ENCODE measurements at regions not wholly inside any gene's neighbourhood (a gene's known extent, or its start where the extent isn't known, plus 50 kb on each side); places are given as distances from the start of the nearest gene placed in this dataset.
"Not testable (repeated sequence)": the region's sequence is repeated elsewhere in the genome, so short reads cannot be mapped to it uniquely, and the experiment has no call there.

DNA sequence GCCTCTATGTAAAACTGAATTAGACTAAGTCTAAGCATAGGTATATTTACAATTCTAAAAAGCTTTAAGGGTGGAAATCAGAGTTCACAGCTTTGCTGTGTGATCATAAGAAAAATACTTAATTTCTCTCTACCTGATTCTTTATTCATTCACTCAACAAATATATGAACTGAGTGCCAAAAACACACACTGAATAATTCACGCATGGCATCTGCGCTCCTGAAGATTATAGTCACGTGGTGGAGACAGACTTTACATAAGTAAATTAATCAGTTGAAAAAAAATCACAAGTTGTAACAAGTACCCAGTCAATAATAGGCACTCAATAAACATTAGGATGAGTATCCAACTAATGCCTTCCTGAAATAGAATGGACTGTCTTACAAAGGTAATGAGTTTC lies 351.6 kb downstream of the METTL4 start:
- no peak for DNase-seq (ENCODE audit: low read depth in 3 of 3)

DNA sequence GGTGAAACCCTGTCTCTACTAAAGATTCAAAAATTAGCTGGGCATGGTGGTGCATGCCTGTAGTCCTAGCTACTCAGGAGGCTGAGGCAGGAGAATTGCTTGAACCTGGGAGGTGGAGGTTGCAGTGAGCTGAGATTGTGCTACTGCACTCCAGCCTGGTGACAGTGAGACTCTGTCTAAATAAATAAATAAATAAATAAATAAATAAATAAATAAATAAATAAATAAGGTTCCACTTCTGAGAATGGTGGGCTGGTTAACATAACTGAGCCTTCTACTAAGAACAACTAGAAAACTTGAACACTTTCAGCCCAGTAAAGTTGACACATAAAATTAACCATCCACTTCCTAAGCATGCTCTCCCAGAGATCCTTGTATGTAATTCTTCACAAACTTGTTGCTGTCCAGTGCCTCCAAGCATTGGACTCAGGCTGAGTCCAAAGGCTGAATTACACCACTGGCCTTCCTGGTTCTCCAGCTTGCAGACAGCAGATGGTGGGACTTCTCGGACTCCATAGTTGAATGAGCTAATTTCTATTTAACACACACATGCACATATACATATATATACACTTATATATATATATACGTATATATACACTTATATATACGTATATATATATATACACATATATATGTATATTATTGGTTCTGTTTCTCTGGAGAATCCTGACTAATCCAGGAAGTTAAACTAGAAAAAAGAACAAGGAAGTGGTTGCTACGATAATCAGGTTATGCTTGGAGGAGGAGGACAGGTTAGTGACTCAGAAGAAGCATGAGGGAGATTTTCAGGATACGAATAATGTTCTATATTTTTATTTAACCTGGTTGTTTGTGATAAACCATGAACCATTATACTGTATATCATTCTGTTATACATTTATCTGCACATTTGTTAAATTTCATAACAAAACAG lies 348.8 kb downstream of the METTL4 start:
- no peak for DNase-seq (ENCODE audit: low read depth in 3 of 3)

DNA sequence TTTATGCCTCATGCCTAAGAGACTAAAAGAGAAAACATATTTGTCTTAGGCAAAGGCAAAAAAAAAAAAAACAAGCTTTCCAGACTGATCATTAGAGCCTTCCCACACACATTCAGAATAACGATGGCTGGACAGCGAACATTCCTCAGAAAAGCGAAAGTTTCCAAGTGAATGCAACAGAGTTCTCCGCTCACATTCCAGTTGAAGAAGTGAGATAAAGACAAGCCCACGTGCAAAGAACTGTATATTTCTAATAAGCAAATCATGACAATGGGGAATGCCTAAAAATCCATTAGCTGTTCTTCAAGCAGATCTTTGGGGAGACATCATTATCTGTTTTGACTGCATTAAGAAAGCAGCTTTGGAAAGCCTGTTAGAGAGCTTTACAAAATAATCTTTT lies 347.9 kb downstream of the METTL4 start:
- no peak for DNase-seq (ENCODE audit: low read depth in 3 of 3)

DNA sequence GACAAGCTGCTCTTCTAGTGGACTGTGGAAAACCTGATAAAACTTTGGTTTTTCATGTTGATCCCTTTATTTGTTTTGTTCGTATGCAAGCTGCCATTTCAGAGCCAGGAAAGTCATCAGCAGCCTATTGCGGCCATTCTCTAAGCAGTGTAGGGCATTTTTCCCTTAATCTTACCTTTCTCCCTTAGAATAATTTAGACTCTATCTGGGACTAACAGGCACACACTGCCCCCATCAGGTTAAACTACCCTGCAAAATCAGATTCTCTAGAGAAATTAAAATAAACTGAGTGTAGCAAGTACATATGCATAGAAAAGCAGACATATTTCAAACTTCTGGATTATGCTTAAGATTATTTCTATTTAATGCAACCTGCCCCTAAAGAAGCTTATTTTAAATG lies 347.5 kb downstream of the METTL4 start:
- DNase-seq (ENCODE audit: low read depth in 3 of 3), result no peak

DNA sequence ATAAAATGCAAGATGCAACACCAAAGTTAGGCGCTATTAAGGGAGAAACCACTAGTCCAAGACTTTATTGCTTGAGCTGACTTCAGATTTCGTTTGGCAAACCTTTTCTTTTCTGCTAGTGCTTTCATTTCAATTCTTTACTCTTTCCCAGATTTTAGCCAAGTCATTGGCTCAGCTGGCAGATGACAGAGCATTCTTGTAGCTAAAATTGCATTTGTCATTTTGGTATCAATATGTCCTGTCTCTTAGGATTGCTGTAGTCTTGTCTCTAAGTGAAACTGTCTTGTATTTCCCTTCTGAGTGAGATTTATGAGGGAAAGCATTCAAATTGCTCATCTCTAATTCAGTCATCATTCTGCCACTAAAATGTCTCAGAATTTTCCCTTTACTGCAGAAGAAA lies 335.1 kb downstream of the METTL4 start:
- no peak for DNase-seq (ENCODE audit: low read depth in 3 of 3)

DNA sequence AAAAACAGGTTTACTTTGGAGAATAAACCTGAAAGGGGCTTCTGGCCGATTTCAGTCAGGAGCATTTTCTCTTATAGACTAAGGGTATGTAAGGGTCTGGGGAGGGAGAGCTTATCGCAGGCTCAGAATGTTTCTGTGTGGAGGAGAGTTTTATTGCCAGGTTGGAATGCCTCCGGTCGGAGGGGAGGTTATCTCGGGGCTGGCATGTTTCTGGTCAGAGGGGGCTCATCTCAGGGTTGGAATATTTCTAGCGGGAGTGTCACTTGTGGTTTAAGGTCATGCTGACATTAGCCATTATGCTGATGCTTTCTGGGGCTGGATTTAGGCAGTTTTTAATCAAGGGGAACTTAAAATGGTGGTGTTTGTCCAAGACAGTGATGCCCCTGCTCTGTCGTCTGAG lies 333.6 kb downstream of the METTL4 start:
- DNase-seq (ENCODE audit: low read depth in 3 of 3), result no peak

DNA sequence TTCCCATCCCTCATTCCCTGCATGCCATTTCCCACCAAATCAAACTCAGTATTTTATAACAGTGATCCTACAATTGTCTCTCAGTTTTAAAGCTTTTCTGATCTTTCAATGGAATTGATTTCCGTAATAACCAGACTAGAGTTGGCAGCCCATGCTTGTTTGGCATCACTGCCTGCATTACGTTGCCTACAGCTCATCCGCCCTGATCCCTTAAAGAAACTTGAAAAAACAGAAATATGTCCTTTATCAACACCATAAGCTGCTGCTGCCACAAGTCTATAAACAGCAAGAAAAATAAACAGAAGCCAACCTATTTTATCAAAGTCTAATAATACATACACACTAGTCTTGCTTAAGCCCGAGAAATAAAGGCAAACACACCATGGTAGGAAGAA lies 331.0 kb downstream of the METTL4 start:
- DNase-seq (ENCODE audit: low read depth in 3 of 3), result no peak

DNA sequence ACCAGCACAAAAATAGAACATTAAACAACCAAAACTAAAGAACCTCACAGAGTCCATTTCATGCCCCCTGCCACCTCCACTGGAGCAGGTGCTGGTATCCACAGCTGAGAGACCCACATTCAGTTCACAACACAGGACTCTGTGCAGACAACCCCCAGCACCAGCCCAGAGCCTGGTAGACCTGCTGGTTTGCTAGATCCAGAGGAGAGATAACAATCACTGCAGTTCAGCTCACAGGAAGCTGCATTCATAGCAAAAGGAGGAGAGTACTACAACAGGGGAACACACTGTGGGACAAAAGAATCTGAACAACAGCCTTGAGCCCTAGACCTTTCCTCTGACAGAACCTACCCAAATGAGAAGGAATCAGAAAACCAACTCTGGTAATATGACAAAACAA lies 326.7 kb downstream of the METTL4 start:
- no peak for DNase-seq (ENCODE audit: low read depth in 3 of 3)

DNA sequence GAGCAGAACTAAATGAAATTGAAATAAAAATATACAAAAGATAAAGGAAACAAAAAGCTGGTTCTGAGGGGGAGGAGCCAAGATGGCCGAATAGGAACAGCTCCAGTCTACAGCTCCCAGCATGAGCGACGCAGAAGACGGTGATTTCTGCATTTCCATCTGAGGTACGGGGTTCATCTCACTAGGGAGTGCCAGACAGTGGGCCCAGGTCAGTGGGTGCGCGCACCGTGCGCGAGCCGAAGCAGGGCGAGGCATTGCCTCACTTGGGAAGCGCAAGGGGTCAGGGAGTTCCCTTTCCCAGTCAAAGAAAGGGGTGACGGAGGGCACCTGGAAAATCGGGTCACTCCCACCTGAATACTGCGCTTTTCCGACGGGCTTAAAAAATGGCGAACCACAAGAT lies 324.2 kb downstream of the METTL4 start:
- DNase-seq (ENCODE audit: low read depth in 3 of 3), result not testable (repeated sequence)

DNA sequence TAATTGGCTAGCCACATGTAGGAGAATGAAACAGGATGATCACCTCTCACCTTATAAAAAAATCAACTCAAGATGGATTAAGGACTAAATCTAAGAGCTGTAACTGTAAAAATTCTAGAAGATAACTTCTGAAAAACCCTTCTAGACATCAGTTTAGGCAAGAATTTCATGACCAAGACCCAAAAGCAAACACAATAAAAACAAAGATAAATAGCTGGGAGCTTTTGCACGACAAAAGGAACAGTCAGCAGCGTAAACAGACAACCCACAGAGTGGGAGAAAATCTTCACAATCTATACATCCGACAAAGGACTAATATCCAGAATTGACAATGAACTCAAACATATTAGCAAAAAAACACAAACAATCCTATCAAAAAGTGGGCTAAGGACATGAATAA lies 316.3 kb downstream of the METTL4 start:
- no peak for DNase-seq (ENCODE audit: low read depth in 3 of 3)

DNA sequence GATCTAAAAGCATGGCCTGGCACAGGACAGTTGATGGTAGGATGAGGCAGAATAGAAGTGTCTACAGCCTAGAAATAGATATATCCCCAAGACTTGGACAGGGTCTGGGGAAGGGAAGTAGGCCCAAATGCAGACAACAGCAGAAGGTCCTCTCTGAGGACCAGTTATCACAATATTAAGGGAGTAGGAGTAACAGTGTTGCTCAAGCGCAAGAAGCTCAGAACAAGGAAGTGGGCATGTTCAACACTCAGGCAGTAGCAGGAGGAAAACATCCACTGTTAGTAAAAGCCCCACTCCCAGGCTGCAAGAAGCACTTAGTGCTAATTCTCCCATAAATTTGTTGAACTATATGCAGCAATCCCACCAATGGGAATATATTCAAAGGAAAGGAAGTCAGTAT lies 314.7 kb downstream of the METTL4 start:
- no peak for DNase-seq (ENCODE audit: low read depth in 3 of 3)

DNA sequence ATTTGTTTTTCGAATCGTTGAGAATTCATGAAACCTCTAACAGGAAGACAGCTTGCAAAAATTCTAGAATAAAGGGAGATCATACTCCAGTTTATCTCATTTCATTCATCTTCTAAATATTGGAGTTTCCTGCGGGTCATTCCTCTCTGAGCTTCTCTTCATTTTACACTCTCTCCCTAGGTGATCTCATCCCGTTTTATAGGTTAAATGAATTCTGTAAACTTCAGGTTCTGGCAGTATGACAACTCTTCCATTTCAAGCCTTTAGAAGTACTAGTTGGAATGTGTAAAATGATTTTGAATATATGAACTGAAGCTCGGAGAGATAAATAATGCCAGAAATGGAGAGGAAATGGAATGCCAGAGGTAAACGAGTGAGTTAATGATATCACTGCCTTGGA lies 312.4 kb downstream of the METTL4 start:
- no peak for DNase-seq (ENCODE audit: low read depth in 3 of 3)

DNA sequence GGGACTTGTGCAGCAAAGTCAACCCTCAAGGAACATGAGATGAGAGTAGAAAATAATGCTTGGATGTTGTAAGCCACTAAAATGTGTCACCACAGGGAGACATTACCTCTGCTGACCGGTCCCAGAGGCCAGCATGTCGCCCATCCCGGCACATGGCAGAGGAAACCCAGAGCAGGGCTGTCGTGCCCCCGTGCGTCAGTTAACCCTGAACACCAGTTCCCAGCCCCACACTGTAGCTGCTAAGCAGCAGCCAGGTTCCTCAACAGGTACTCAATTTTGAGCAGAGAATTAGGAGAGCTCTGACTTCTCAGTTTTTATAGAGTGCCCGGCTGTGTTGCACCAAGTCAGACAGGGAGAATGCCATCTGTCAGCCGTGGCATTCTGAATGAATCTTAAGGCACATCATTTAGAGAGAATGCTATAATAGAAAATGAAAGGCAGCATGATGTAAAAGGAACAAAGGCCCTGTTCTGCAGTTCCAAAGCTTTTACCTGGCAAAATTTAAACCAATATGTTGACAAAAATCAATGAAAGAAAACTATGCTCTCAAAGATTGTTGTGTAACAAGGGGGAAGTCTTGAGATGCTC lies 307.9 kb downstream of the METTL4 start:
- DNase-seq (ENCODE audit: low read depth in 3 of 3), result no peak

DNA sequence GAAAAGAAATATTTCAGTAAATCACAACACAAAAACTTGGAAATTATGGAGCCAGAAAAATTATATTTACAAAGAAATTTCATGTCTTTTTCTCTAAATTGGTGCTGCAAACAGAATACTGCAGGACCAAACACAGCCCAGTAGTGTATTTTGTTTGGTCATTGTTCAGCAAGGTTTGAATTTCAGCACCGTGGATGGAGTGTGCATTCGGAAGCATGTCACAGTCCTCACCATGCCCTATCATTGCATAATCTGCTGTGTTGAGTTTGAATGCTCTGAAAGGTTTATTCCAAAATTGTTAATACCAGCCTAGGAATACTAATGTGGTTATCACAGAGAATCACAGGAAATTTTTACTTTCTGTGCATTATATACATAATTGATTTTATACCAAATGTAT lies 296.7 kb downstream of the METTL4 start:
- DNase-seq (ENCODE audit: low read depth in 3 of 3), result no peak

DNA sequence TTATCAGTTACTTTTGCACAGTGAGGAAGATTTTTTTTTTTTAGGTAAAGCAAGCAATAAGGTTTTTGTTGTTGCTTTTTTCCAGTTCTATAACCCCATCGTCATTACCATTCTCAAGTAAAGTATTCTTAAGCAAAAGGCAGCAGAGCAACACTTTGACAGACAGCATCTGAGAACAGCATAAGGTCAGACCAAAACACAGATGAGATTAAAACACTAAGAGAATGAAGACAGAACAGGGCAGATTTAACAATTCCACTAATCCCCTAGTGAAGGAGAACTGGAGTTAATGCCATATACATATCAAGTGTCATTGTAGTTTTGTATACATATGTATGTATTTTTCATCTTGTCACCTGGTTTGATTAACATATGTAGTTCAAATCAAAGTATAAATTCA lies 290.2 kb downstream of the METTL4 start:
- DNase-seq (ENCODE audit: low read depth in 3 of 3), result no peak

DNA sequence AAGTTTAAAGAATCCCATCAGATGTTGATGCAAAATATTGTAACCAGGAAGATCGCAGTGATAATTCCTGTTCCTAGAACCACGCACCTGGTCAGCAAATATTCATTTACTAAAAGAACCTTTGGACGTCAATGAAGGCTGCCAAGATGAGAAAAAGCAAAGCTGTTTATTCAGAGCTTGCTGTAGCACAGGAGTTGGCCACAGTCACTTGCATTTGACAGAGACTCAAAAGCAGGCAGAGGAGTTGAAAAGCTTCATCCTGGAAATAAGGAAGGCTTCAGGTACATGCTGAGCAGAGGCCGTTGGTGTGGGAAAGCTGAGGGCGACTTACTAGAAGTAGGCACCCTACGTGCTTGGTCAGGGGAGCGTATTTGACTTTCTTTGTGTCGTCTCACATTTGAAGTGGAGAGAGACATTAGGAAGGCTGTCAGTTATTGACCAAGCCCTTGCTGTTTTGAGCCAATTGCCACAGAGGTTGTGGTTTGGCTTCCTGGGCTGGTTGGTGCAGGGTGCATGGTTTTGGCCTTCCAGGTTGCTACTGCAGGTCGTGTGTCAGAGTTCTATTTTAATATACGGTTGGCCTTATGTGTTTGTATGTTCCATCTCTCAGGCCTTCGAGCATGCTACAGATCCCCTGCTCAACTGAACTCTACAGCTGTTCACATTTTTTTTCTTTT lies 289.6 kb downstream of the METTL4 start:
- DNase-seq (ENCODE audit: low read depth in 3 of 3), result no peak

DNA sequence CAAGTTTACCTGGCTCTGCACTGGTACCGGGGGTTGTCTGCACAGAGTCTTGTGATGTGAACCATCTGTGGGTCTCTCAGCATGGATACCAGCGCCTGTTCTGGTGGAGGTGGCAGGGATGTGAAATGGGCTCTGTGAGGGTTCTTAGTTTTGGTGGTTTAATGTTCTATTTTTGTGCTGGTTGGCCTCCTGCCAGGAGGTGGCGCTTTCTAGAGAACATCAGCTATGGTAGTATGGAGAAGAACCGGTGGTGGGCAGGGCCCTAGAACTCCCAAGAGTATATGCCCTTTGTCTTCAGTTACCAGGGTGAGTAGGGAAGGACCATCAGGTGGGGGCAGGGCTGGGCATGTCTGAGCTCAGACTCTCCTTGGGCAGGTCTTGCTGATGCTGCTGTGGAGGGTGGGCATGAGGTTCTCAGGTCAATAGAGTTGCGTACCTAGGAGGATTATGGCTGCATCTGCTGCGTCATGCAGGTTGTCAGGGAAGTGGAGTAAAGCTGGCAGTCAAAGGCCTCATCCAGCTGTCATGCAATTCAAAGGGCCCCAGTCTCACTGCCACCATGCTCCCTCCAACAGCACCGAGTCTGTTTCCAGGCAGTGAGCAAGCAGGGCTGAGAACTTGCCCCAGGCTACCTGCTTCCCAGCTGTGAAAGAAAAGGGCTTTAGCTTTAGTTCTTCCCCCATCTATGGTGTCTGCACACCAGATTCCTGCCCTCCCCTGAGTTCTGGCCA lies 278.0 kb downstream of the METTL4 start:
- no peak for DNase-seq (ENCODE audit: low read depth in 3 of 3)

DNA sequence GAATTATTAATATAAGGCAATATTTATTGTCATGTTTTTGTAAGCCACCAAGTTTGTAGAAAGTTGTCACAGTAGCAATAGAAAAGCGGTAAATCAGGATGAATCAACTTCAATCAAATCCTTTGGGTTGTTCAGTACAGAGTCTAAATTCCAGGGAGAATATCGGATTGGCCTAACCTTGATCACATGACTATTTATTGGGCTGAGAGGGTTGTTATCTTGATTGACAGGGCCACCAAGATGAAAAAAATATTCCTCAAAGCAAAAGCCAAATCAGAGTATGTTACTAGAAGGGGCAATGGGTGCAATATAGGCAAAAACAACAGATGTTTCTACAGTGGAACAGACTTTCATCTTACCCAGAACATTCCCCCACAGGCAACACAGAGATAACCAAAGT lies 270.0 kb downstream of the METTL4 start:
- no peak for DNase-seq (ENCODE audit: low read depth in 3 of 3)

DNA sequence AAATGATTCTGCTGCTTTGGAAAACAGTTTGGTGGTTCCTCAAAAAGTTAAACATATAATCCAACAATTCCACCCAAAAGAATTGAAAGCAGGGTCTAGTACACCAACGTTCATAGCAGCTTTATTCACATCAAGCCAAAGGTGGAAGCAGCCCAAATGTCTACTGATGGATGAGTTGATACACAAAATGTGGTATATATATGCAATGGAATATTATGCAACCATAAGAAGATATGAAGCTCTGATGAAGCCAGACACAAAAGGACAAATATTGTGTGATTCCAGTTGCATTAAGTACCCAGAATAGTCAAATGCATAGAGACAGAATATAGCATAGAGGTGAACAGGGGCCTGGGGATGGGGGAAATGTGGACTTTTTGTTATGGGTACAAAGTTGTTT lies 269.3 kb downstream of the METTL4 start:
- DNase-seq (ENCODE audit: low read depth in 3 of 3), result no peak

DNA sequence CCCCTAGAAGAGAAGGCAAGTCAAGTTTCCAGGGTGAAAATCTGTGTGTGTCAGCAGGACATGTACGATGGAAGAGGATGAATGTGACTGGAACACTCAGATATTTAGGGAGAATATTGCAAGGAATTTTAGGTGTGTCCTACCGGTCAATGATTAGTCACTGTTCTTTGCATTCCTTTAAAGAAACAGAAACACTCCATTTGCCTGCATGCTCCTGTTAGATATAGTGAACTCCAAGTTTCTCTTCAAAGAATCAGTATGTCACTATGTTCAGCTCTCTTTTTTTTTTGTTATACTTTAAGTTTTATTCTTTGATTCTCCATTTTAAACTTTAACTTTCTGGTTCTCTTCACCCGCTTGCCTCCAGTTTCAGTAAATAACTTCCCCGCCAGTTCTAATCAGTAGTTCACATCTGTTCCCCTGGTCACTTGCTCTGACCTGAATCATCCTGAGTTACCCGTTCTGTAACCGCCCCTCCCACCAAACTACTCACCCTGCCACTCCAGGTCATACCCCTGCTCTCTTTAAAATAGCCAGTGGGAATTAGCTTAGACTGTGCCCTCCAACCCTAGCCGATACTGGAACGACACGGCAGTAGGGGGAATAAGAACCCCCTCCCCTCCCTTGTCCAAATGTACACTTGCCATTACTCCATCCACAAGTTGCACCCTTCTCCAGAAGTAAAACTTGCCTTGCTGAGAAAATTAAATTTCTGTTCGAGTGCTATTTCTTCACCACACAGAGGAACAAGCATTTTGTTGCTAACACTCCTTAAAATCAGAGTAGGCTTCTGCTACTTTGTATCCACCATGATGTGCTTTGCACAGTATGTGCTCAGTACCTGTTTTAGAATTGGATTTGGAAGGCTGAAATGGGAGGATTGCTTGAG lies 268.4 kb downstream of the METTL4 start:
- no peak for DNase-seq (ENCODE audit: low read depth in 3 of 3)

DNA sequence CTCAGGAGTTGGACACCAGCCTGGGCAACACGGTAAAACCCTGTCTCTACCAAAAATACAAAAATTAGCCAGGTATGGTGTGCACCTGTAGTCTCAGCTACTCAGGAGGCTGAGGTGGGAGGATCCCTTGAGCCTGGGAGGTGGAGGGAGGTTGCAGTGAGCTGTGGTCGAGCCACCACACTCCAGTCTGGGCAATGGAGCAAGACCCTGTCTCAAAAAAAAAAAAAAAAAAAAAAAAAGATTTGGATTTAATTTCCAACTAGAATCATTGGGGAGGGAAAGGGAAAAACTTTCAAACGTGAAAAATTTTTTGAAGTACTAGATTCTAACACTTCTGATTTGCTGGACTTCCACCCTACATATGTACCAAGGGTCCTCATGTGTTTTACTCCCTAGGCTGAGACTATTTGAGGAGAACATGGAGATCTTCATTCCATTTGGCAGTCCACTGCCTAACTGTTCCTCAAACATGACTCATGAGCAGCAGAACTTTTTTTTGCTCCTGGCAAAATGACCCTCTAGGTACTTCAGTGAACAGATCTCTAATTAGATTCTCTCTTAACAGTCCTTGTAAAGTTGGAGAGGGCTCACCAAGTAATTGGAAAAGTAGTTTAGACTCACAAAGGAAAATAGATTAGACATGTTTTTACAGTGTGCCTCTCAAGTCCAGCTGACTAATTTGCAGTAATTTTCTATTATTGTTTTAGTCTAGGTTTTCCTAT lies 267.6 kb downstream of the METTL4 start:
- no peak for DNase-seq (ENCODE audit: low read depth in 3 of 3)

Data from stimulated activated CD4-positive, alpha-beta T cell treated with anti-CD3 and anti-CD28 coated beads, TNF-alpha, amount 100 ng/mL, for 4 hours (primary cell).